ENCODE measurements at regions not wholly inside any gene's neighbourhood (a gene's known extent, or its start where the extent isn't known, plus 50 kb on each side); places are given as distances from the start of the nearest gene placed in this dataset.

- no peak for DNase-seq (ENCODE audit: low read depth)
Observed at GRCh38 chr3:96719921-96720320, 94.5 kb upstream of the EPHA6 start.

- DNase-seq (ENCODE audit: low read depth), result no peak
Observed at GRCh38 chr3:96731031-96731430, 83.4 kb upstream of the EPHA6 start.

- no peak for DNase-seq (ENCODE audit: low read depth)
Observed at GRCh38 chr3:96734273-96735009, 80.0 kb upstream of the EPHA6 start.

DNA sequence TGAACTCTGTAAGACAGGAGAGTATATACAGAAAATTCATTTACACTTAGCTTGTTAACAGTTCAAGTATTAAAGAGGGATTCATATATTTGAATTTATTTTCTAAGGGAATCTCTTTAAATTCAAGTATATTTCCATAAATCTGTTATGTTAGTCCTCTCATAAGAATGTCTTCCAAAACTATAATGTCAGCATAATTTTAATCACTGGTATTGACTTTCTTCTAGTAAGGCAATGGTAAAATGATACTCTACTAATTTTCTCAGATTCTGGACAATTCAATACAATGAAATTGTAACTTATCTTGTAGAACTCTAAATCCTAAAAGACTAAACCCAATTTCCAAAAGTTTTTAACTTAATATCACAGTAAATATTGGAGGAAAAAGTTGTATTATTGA is 66.3 kb upstream of the EPHA6 start:
- no peak for DNase-seq (ENCODE audit: low read depth)

- no peak for DNase-seq (ENCODE audit: low read depth)
Observed at GRCh38 chr3:96750094-96750767, 64.2 kb upstream of the EPHA6 start.

DNA sequence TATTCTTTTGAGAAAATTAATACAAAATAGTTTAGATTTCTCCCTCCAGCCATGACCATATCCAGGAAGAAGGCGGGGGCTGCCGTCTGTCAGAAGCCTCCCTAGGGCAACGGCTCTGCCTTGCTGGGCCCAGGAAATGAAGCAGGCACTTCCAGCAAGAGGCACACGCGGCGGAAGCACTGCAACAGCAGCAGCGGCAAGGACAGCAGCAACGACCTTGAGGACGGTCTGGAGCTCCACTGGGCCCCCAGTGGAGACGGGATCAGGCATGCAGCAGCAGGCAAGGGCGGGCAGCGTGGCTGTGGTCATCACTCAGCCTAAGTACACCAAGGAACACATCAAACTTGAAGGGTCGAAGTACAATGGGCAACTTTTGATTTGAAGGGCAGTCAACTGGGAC is 61.3 kb upstream of the EPHA6 start:
- DNase-seq (ENCODE audit: low read depth), result no peak

DNA sequence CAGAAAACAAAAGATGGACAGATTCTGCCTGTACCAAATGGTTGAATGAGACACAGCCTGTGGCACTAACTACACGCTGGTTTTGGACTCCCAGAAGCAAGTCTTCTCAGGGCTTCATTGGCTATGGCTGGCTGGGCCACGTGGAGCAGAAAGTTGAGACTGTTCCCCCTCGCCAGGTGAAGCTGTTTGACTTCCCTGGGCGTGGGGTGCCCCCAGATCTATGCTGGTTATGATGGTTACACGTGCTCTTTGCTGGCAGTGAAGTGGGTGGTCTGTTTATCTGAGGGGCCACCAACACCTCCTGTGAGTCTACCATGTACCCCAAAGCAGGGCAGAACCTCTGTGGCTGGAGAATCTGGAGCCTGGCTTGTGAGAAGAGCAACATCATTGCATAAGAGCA is 60.3 kb upstream of the EPHA6 start:
- no peak for DNase-seq (ENCODE audit: low read depth)

GRCh38 chr3:96755519-96755918 is 58.9 kb upstream of the EPHA6 start:
- no peak for DNase-seq (ENCODE audit: low read depth)

DNA sequence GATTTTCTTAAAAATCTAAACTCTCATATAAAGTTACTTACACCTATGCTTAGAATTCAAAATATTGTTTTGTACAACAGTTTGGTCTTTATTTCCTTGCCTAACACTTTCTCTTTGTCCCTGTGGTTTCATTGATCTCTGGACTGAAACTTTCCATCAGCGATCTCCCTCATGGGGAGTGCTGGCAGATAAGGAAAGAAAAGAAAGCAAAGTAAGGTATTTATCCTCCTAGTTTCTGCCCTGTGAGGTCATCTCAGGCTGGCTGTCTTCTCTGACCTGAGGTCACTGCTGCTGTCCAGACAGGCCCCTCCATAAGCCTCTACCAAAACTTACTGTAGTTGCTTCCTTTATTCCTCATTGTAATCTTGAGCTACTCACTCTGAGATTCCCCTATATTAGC is 57.9 kb upstream of the EPHA6 start:
- no peak for DNase-seq (ENCODE audit: low read depth)

- no peak for DNase-seq (ENCODE audit: low read depth)
Observed at GRCh38 chr3:96760956-96761355, 53.4 kb upstream of the EPHA6 start.
